ENCODE measurements at regions not wholly inside any gene's neighbourhood (a gene's known extent, or its start where the extent isn't known, plus 50 kb on each side); places are given as distances from the start of the nearest gene placed in this dataset.

DNA sequence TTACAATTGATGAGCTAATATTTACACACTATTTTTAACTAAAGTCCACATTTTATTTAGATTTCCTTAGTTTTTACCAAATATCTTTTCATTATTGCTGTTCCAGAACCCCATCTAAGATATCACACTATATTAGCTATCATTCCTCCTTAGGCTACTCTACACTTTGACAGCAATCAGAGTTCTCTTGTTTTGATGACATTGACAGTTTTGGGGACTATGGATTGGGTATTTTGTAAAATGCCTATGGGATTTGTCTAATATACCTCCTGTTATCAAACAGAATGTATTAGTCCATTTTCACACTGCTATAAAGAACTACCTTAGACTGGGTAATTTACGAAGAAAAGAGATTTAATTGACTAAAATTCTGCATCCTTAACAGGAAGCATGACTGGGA lies 489.1 kb downstream of the FOXG1 start:
- H3K36me3 ChIP-seq, result no peaks in the 10 kb centered on the region
- no peaks in the 10 kb centered on the region for H3K9me3 ChIP-seq (replicated peaks)
- no peak for DNase-seq
- H3K27me3 ChIP-seq, result no peaks in the 10 kb centered on the region
- no peaks in the 10 kb centered on the region for H3K4me1 ChIP-seq
- no peak overlapping the region for H3K27ac ChIP-seq
- no peak overlapping the region for H3K4me3 ChIP-seq

DNA sequence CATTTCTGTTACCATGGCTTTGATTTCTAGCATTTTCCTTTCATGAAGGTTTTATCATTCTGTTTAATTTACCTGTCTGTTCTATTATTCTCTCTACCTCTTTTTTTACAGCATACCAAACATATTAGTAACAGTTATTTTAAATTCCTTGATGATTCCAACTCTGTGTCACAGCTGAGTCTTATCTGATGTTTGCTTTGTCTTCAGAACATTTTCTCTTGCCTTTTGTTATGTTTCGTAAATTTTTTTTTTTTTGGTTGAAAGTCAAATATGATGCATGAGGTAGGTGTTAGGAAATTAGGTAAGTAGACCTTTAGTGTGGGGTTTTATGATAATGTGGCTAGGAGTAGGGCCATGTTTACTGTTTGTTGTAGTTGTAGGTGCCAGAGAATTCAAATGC lies 496.4 kb downstream of the FOXG1 start:
- Histone ChIP-seq H3K4me3 (no peak overlapping the region), H3K27me3 (no peaks in the 10 kb centered on the region), H3K27ac (no peak overlapping the region), H3K4me1 (no peaks in the 10 kb centered on the region), H3K36me3 (no peaks in the 10 kb centered on the region), H3K9me3 (replicated peaks) (no peaks in the 10 kb centered on the region)
- no peak for DNase-seq

DNA sequence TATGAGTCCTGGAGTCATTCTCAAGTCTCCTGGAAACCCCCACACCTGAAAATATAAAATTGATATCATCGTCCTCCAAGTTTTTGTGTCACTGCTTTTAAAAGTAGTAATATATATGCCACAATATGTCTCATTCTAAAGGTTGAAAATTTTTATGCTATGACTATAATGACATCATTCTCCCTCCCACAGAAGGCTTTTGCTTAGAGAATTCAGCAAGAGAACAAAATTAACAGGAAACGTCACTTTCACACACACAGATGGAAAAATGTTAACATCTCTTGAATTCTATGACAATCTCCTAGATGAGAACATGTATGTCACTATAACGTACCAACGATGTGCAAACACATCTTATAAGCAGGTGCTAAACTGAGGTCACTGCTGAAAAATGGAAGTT lies 498.3 kb downstream of the FOXG1 start:
- no peak overlapping the region for H3K4me3 ChIP-seq
- no peaks in the 10 kb centered on the region for H3K36me3 ChIP-seq
- no peaks in the 10 kb centered on the region for H3K9me3 ChIP-seq (replicated peaks)
- H3K4me1 ChIP-seq, result no peaks in the 10 kb centered on the region
- no peak overlapping the region for H3K27ac ChIP-seq
- DNase-seq, result no peak
- H3K27me3 ChIP-seq, result no peaks in the 10 kb centered on the region

DNA sequence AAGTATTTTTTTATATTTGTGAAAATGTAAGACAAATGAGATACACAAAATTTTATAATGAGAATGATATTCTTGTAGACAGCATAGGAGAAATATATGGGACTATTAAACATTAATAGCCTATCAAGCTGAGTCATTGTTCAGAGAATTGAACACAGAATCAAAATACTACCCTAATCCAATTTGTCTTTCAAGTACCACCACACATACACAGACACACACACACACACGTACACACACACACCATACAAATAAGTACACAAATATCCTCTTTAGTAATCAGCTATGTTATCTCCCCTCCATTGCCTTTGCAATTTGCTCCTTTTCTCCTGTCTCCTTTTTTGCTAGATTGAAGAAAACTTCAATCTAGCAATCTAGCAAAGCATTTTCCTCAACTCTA lies 499.3 kb downstream of the FOXG1 start:
- Histone ChIP-seq H3K4me1 (no peaks in the 10 kb centered on the region), H3K27me3 (no peaks in the 10 kb centered on the region), H3K27ac (no peak overlapping the region), H3K4me3 (no peak overlapping the region), H3K9me3 (replicated peaks) (no peaks in the 10 kb centered on the region), H3K36me3 (no peaks in the 10 kb centered on the region)
- no peak for DNase-seq

DNA sequence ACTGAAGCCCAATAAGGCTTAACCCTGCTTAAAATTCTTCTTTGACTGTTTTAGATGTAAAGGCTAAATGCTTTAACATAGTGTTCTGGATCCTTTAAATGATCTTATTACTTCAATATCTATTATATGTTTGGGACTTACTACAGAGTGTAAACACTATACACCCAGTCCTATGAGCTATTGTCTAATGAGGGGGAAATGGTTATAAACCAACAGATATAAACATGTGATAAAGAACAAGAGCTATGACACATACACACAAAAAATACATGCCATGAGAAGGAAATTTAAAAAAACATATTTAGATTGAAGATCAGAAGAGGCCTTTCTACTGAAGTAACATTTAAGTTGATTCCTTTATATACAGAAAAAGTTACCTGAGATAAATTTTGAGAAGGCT lies 505.1 kb downstream of the FOXG1 start:
- Histone ChIP-seq H3K4me1 (no peaks in the 10 kb centered on the region), H3K36me3 (no peaks in the 10 kb centered on the region), H3K4me3 (no peak overlapping the region), H3K27me3 (no peaks in the 10 kb centered on the region; the same call in 1 of the 2 replicates), H3K27ac (no peak overlapping the region), H3K9me3 (replicated peaks) (no peaks in the 10 kb centered on the region)
- DNase-seq, result no peak

DNA sequence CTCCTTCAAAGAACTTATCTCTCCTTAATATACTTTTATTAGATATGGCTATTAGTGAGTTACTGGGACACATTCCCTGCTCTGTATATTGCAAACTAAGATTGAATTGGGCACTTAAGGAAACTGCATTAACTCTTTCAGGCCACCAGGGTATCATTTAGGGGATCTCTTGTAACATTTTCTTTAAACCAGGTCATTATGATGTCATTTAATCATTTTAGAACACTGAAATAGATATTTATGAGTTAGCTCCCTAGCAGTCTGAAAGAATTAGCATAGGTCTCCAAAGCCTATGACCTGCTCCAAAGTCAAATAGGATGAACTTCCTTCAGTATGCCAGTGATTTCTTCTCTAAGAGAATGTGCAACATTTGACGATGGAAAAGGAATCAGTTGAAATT lies 506.9 kb downstream of the FOXG1 start:
- Histone ChIP-seq H3K9me3 (replicated peaks) (no peaks in the 10 kb centered on the region), H3K4me1 (no peaks in the 10 kb centered on the region), H3K4me3 (no peak overlapping the region), H3K27ac (no peak overlapping the region), H3K27me3 (no peaks in the 10 kb centered on the region; the same call in 1 of the 2 replicates), H3K36me3 (no peaks in the 10 kb centered on the region)
- DNase-seq, result no peak

DNA sequence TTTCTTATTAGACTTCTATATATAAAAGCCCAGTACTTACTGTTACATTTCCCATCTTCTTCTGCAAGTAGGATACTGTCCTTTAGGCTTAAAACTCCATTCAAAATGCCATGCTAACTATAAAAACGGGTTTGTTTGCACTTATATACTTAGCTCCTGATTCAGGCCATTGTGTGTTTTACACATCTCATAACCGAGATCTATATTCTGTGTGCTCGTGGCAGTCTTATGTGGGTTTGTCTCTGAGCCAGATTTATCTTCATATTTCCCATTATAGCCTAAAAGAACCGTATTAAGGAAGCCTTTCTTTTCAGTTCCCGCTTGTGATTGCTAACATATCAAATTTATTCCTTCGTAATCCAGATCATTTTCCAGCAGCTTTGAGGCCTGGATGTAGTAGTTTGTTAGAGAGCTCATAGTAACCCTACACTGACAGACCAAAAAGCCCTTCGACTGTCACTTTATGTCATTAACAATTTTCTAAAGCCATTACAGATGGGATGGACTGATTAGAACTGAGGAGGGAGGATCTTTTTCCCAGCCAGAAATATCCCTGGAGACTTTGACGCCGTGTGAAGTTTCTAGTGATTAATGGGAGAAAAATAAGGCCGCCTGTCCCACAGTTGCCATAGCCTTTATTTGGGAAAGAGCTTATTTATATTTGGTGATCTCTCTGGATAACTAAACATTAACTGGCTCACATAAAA lies 508.5 kb downstream of the FOXG1 start:
- peak in 1 of 2 experiments; percentile 10 for DNase-seq
- Histone ChIP-seq H3K9me3 (replicated peaks) (no peaks in the 10 kb centered on the region), H3K36me3 (no peaks in the 10 kb centered on the region), H3K27ac (no peak overlapping the region), H3K27me3 (no peaks in the 10 kb centered on the region; the same call in 1 of the 2 replicates), H3K4me3 (no peak overlapping the region), H3K4me1 (no peaks in the 10 kb centered on the region)

DNA sequence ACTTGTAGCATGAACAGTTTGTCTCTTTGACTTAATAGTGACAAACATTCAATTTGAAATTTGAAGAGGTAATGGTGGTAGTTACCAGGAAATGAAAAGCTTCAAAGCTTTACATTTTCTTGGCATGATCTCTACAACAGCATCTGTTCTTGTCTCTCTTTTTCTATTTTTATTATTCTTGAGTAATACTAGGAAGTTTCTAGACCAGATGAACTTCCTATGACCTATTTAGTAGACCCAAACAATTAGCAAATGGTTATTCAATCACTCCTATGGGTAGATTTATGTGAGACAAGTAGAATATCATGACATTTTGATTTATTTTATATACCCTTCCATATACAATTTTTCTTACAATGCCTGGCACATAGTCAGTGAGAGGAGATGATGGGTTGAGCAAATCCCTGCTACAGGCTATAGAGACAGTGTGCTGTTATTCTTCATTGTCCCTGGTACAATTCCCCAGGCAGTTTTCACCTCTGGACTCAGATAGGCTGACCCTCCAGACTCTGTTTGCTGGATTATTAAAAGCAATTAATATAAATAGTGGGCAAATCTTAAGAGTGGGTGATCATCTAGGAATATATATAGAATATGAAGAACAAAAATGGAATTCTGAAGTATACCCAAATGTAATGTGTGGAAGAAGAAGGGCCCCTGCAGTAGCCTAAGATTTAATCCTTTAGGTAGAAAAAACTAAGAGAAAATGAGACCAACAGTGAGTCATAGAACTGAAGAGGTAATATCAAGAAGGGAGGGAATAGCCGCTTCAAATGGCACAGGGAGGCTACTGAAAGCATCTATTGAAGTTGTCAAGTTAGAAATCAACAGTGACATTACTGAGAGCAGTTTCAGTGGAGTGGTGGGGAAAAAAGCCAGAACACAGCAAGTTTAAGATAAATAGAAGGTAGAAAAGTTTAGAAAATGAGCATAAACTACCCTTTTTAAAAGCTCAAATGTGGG lies 512.0 kb downstream of the FOXG1 start:
- DNase-seq, result no peak
- no peaks in the 10 kb centered on the region; the same call in 1 of the 2 replicates for H3K27me3 ChIP-seq

DNA sequence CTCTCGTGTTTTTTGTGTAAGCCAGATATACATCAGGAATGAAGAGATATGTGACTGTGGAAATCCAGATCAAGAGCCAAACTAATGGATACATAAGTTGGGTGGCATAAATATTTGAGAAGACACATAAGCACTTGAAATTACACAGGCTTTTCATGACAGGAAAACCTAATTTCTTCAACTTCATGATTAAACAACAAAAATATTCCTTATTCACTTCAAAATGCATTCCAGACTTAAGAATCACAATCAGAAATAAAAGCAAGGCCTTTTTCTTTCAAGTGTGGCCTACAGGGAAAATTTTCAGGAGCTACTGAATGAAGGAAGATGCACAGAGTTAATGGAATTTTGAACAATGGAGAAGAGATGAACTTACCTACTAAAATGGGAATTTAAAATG lies 515.6 kb downstream of the FOXG1 start:
- Histone ChIP-seq H3K4me3 (no peak overlapping the region), H3K4me1 (no peaks in the 10 kb centered on the region), H3K27me3 (no peaks in the 10 kb centered on the region), H3K36me3 (no peaks in the 10 kb centered on the region), H3K9me3 (replicated peaks) (no peaks in the 10 kb centered on the region), H3K27ac (no peak overlapping the region)
- DNase-seq, result no peak

More for the DNA sequence above, 512.0 kb downstream of the FOXG1 start:
- no peaks in the 10 kb centered on the region for H3K36me3 ChIP-seq
- H3K4me1 ChIP-seq, result no peaks in the 10 kb centered on the region
- H3K9me3 ChIP-seq (replicated peaks), result no peaks in the 10 kb centered on the region
- H3K27ac ChIP-seq, result no peak overlapping the region
- H3K4me3 ChIP-seq, result no peak overlapping the region

DNA sequence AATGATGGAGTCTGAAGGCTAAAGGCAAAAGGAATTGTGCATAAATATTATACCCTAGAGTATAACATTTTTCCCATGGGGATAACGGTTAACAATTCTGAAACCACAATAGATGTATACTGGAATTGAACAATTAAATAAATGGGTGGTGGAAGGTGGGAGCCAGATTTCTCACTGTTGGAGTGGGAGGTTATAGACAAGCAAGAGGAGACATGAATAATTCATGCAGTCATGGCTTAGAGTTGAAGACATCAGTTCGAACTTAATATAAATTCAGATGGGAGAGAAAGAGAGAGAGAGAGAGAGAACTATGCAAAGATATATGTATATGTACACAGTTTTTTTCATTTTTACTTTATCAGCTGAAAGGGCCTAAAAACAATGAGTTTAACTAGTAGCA lies 523.9 kb downstream of the FOXG1 start:
- H3K27me3 ChIP-seq, result no peaks in the 10 kb centered on the region
- no peak overlapping the region for H3K4me3 ChIP-seq
- no peaks in the 10 kb centered on the region for H3K9me3 ChIP-seq (replicated peaks)
- H3K36me3 ChIP-seq, result no peaks in the 10 kb centered on the region
- no peak for DNase-seq
- no peaks in the 10 kb centered on the region for H3K4me1 ChIP-seq
- no peak overlapping the region for H3K27ac ChIP-seq

DNA sequence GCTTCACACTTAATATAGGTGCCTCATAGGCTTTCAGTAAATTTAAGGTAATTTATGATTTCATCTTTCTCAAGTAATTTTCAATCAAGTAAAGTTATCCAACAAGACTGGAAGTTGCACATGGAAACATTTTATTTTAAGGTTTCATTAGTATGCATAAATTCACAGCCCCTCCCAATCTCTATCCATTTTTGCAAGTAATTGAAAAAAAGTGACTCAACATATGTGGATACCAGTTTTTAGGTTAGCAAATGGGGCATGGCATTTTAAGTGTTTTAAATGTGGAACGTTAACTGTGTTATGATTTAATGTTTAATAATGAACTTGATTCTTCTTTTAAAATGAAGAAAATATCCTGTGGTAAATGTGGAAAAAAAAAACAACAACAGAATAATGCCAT lies 532.8 kb downstream of the FOXG1 start:
- no peak overlapping the region for H3K4me3 ChIP-seq
- no peaks in the 10 kb centered on the region for H3K9me3 ChIP-seq (replicated peaks)
- DNase-seq, result no peak
- no peaks in the 10 kb centered on the region for H3K36me3 ChIP-seq
- no peak overlapping the region for H3K27ac ChIP-seq
- no peaks in the 10 kb centered on the region for H3K27me3 ChIP-seq
- H3K4me1 ChIP-seq, result no peaks in the 10 kb centered on the region

DNA sequence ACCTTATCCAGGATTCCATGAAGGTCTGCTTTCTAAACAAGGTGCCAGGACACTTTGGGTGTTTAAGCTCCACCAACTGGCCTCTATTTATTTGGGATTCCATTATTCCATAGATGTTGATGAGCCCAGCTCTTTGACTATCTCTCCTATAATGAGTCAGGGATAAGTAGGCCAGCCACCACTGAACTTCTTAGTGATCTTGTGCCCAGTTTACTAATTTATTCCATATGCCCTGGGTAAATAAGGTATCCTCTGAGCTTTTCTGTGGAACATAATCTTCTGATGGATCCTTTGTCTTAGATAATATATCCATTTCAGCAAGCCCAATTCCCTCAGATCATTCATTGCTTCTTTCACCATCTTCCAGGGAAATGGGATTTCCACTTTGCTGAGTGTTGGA lies 535.0 kb downstream of the FOXG1 start:
- H3K9me3 ChIP-seq (replicated peaks), result no peaks in the 10 kb centered on the region
- no peaks in the 10 kb centered on the region for H3K36me3 ChIP-seq
- no peak overlapping the region for H3K27ac ChIP-seq
- no peak for DNase-seq
- H3K4me3 ChIP-seq, result no peak overlapping the region
- no peaks in the 10 kb centered on the region for H3K27me3 ChIP-seq
- H3K4me1 ChIP-seq, result no peaks in the 10 kb centered on the region

DNA sequence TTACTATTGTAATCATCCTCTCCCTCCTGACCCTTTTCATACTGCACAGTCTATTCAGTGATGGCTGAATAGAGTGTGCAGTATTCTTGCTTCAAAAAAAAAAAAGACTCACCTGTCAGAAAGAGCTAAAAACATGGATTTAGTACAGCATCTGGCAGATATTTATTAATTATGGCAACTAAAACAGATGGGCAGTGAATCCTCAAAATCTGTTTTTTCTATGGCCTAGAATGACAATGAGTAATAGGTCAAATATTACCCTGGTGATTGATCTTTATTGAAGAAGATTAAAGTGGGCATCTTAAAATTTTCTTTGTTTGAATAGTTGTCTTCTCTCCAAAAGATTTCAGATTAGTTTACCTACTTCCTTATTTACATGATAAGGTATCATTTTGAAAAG lies 543.6 kb downstream of the FOXG1 start:
- Histone ChIP-seq H3K4me1 (no peaks in the 10 kb centered on the region), H3K36me3 (no peaks in the 10 kb centered on the region), H3K27ac (no peak overlapping the region), H3K4me3 (no peak overlapping the region), H3K27me3 (no peaks in the 10 kb centered on the region), H3K9me3 (replicated peaks) (no peaks in the 10 kb centered on the region)
- DNase-seq, result no peak

DNA sequence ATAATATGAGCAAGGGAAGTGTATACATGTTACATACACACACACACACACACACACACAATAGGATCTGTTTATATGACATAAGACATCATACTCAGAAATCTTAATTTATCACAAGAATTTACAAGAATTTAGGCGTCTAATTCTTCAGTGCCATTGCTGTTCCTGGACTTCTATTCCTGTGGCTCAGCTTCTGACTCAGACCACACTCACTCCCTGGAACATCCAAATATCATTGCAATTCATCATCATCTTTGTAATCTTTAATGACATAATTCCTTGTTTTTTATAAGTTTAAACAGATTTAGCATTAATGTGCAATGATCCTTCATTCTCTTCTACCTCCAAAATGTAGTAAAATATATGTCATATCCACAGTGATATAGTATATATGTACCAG lies 544.2 kb downstream of the FOXG1 start:
- Histone ChIP-seq H3K27ac (no peak overlapping the region), H3K27me3 (no peaks in the 10 kb centered on the region)
- no peak for DNase-seq

DNA sequence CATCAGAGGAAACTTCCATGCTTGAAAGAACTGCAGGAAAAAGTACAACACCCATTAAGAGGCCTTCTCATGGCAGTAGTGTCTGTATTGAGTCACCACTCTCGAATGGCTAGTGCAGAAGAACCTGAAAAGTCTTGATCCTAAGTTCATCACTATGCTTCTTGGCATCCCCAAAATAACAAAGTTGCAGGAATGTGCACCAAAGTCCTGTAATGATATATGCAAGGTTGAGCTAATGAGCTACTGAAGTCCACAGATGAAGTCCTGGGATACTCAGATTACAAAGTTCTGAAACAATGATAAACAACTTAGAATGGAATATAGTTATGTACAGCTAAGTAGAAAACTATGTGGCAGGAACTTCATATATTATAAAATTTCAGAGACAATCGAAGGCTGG lies 545.4 kb downstream of the FOXG1 start:
- Histone ChIP-seq H3K36me3 (no peaks in the 10 kb centered on the region), H3K9me3 (replicated peaks) (no peaks in the 10 kb centered on the region), H3K4me3 (no peak overlapping the region), H3K27me3 (no peaks in the 10 kb centered on the region), H3K27ac (no peak overlapping the region), H3K4me1 (no peaks in the 10 kb centered on the region)
- no peak for DNase-seq

More for the DNA sequence above, 544.2 kb downstream of the FOXG1 start:
- Histone ChIP-seq H3K4me1 (no peaks in the 10 kb centered on the region), H3K9me3 (replicated peaks) (no peaks in the 10 kb centered on the region), H3K36me3 (no peaks in the 10 kb centered on the region), H3K4me3 (no peak overlapping the region)

All from SJCRH30 (cell line).